ENCODE measurements at regions not wholly inside any gene's neighbourhood (a gene's known extent, or its start where the extent isn't known, plus 50 kb on each side); places are given as distances from the start of the nearest gene placed in this dataset.

GRCh38 chr5:89395111-89395510 is 512.1 kb upstream of the MEF2C start:
- peak; percentile 56 for FAIRE-seq
- TF ChIP-seq POLR2A (IDR thresholded peaks at IDR 0.05; ENCODE audit: low read depth, low read length) (no peak), TAF1 (IDR thresholded peaks at IDR 0.05; ENCODE audit: borderline replicate concordance, low read depth, low read length) (no peak), POLR2AphosphoS5 (IDR thresholded peaks at IDR 0.05; ENCODE audit: low read depth, low read length) (no peak)

GRCh38 chr5:89388872-89389271 is 505.9 kb upstream of the MEF2C start:
- FAIRE-seq = no peak
- TF ChIP-seq TAF1 (IDR thresholded peaks at IDR 0.05; ENCODE audit: borderline replicate concordance, low read depth, low read length) (no peak), POLR2AphosphoS5 (IDR thresholded peaks at IDR 0.05; ENCODE audit: low read depth, low read length) (no peak), POLR2A (IDR thresholded peaks at IDR 0.05; ENCODE audit: low read depth, low read length) (no peak)
- DNase-seq (ENCODE audit: insufficient read length) = no peak

More at GRCh38 chr5:89395111-89395510, 512.1 kb upstream of the MEF2C start:
- DNase-seq (ENCODE audit: insufficient read length) = no peak

- no peak for FAIRE-seq
- TF ChIP-seq POLR2A (IDR thresholded peaks at IDR 0.05; ENCODE audit: low read depth, low read length) (no peak), TAF1 (IDR thresholded peaks at IDR 0.05; ENCODE audit: borderline replicate concordance, low read depth, low read length) (no peak), POLR2AphosphoS5 (IDR thresholded peaks at IDR 0.05; ENCODE audit: low read depth, low read length) (no peak)
- DNase-seq (ENCODE audit: insufficient read length) = no peak
These were observed 501.4 kb upstream of the MEF2C start for GRCh38 chr5:89384391-89384790.

GRCh38 chr5:89380635-89381034 is 497.7 kb upstream of the MEF2C start:
- DNase-seq (ENCODE audit: insufficient read length) (no peak), FAIRE-seq (no peak)
- TF ChIP-seq POLR2A (IDR thresholded peaks at IDR 0.05; ENCODE audit: low read depth, low read length) (no peak), POLR2AphosphoS5 (IDR thresholded peaks at IDR 0.05; ENCODE audit: low read depth, low read length) (no peak), TAF1 (IDR thresholded peaks at IDR 0.05; ENCODE audit: borderline replicate concordance, low read depth, low read length) (no peak)

GRCh38 chr5:89377767-89378455 is 494.9 kb upstream of the MEF2C start:
- TF ChIP-seq TAF1 (IDR thresholded peaks at IDR 0.05; ENCODE audit: borderline replicate concordance, low read depth, low read length) (no peak), POLR2A (IDR thresholded peaks at IDR 0.05; ENCODE audit: low read depth, low read length) (no peak), POLR2AphosphoS5 (IDR thresholded peaks at IDR 0.05; ENCODE audit: low read depth, low read length) (no peak)
- DNase-seq (ENCODE audit: insufficient read length) (no peak), FAIRE-seq (no peak)

- TF ChIP-seq POLR2A (IDR thresholded peaks at IDR 0.05; ENCODE audit: low read depth, low read length) (no peak), TAF1 (IDR thresholded peaks at IDR 0.05; ENCODE audit: borderline replicate concordance, low read depth, low read length) (no peak), POLR2AphosphoS5 (IDR thresholded peaks at IDR 0.05; ENCODE audit: low read depth, low read length) (no peak)
- no peak for DNase-seq (ENCODE audit: insufficient read length)
- no peak for FAIRE-seq
These were observed 492.0 kb upstream of the MEF2C start for GRCh38 chr5:89374818-89375521.

GRCh38 chr5:89374144-89374784 is 491.3 kb upstream of the MEF2C start:
- no peak for DNase-seq (ENCODE audit: insufficient read length)
- TF ChIP-seq TAF1 (IDR thresholded peaks at IDR 0.05; ENCODE audit: borderline replicate concordance, low read depth, low read length) = no peak
- no peak for TF ChIP-seq POLR2AphosphoS5 (IDR thresholded peaks at IDR 0.05; ENCODE audit: low read depth, low read length)
- no peak for TF ChIP-seq POLR2A (IDR thresholded peaks at IDR 0.05; ENCODE audit: low read depth, low read length)
- FAIRE-seq = peak; percentile 44

- DNase-seq (ENCODE audit: insufficient read length) = no peak
- TF ChIP-seq POLR2A (IDR thresholded peaks at IDR 0.05; ENCODE audit: low read depth, low read length) (no peak), TAF1 (IDR thresholded peaks at IDR 0.05; ENCODE audit: borderline replicate concordance, low read depth, low read length) (no peak), POLR2AphosphoS5 (IDR thresholded peaks at IDR 0.05; ENCODE audit: low read depth, low read length) (no peak)
- no peak for FAIRE-seq
These were observed 489.2 kb upstream of the MEF2C start for GRCh38 chr5:89372176-89372575.

- FAIRE-seq = no peak
- no peak for TF ChIP-seq TAF1 (IDR thresholded peaks at IDR 0.05; ENCODE audit: borderline replicate concordance, low read depth, low read length)
- no peak for TF ChIP-seq POLR2AphosphoS5 (IDR thresholded peaks at IDR 0.05; ENCODE audit: low read depth, low read length)
- TF ChIP-seq POLR2A (IDR thresholded peaks at IDR 0.05; ENCODE audit: low read depth, low read length) = no peak
- no peak for DNase-seq (ENCODE audit: insufficient read length)
These were observed 488.7 kb upstream of the MEF2C start for GRCh38 chr5:89371646-89372045.

GRCh38 chr5:89359046-89359445 is 476.1 kb upstream of the MEF2C start:
- no peak for FAIRE-seq
- no peak for DNase-seq (ENCODE audit: insufficient read length)
- TF ChIP-seq POLR2AphosphoS5 (IDR thresholded peaks at IDR 0.05; ENCODE audit: low read depth, low read length) (no peak), TAF1 (IDR thresholded peaks at IDR 0.05; ENCODE audit: borderline replicate concordance, low read depth, low read length) (no peak), POLR2A (IDR thresholded peaks at IDR 0.05; ENCODE audit: low read depth, low read length) (no peak)

GRCh38 chr5:89353837-89354551 is 471.0 kb upstream of the MEF2C start:
- FAIRE-seq (peak; percentile 48), DNase-seq (ENCODE audit: insufficient read length) (no peak)
- no peak for TF ChIP-seq POLR2AphosphoS5 (IDR thresholded peaks at IDR 0.05; ENCODE audit: low read depth, low read length)

Data from GM12892 (cell line).